Thyroid gland (tissue), 4 donors: ENCODE measurements at regions not wholly inside any gene's neighbourhood (a gene's known extent, or its start where the extent isn't known, plus 50 kb on each side); places are given as distances from the start of the nearest gene placed in this dataset.
"Not testable (repeated sequence)": the region's sequence is repeated elsewhere in the genome, so short reads cannot be mapped to it uniquely, and the experiment has no call there.

Experiments
- DNase-seq, 2 donors: peaks; one replicate each; pipeline ENCODE4 v3.0.0-alpha.2; 2019
- H3K27ac ChIP-seq, 3 donors: fragments of 200-600 bp; sonication (generic); 1 replicate in 2 of 3; 2 replicates in 1 of 3; pipeline ENCODE4 v1.5.1; 2016 to 2019; ENCODE audit warnings: mild to moderate bottlenecking in 1 of 3, moderate library complexity in 1 of 3
- H3K27me3 ChIP-seq: fragments of 200-600 bp; sonication (generic); one replicate; pipeline ENCODE4 v1.5.1; 2019
- H3K36me3 ChIP-seq, 2 donors: fragments of 200-600 bp; sonication (generic); one replicate each; pipeline ENCODE4 v1.5.1; 2016 to 2019
- H3K4me1 ChIP-seq, 2 donors: fragments of 200-600 bp; sonication (generic); one replicate each; pipeline ENCODE4 v1.5.1; 2017 to 2019
- H3K4me3 ChIP-seq, 3 donors: fragments of 200-600 bp; sonication (generic); replicated peaks in 1 of 3; 1 replicate in 2 of 3; 2 replicates in 1 of 3; pipeline ENCODE4 v1.5.1; 2016; ENCODE audit warnings: mild to moderate bottlenecking in 1 of 3
- H3K9me3 ChIP-seq: fragments of 200-600 bp; sonication (generic); one replicate; pipeline ENCODE4 v1.5.1; 2017
- CTCF ChIP-seq, 6 experiments: fragments of 200-600 bp in 3 of 6; fragments of 450-650 bp in 3 of 6; sonication (generic) in 3 of 6; IDR thresholded peaks; one replicate each; pipeline ENCODE4 v1.5.1; 2016 to 2019; ENCODE audit warnings: antibody characterized with exemption in 6 of 6, mild to moderate bottlenecking in 2 of 6, inconsistent platforms in 1 of 6, moderate library complexity in 1 of 6
- POLR2A ChIP-seq, 2 donors: fragments of 450-650 bp; IDR thresholded peaks; one replicate each; pipeline ENCODE4 v1.6.1; 2017; ENCODE audit warnings: antibody characterized with exemption in 2 of 2, mild to moderate bottlenecking in 2 of 2, moderate library complexity in 1 of 2
- WGBS, 2 donors: methylation state at CpG; one replicate each; pipeline ENCODE4 v1.1.5; 2017; 5-methylcytosine and 5-hydroxymethylcytosine counted together
- intact Hi-C: fragments of 100-400 bp; cut with DNase I; formaldehyde crosslinking; loops from one replicate; pipeline ENCODE4 v1.15.1; 2023

- H3K36me3 ChIP-seq: no peaks in the 10 kb centered on the region
- DNase-seq: no peak
- no peak overlapping the region for H3K4me3 ChIP-seq
- no peak for TF ChIP-seq CTCF (IDR thresholded peaks at IDR 0.05)
- no peak for TF ChIP-seq POLR2A (IDR thresholded peaks at IDR 0.05)
- H3K4me1 ChIP-seq: peaks cover 0 to 9% of the 10 kb centered on the region in 2 donors
- H3K27me3 ChIP-seq: no peaks in the 10 kb centered on the region
- intact Hi-C loops: no loop called here
- H3K27ac ChIP-seq: no peak overlapping the region
- 74 to 81% methylated on average over 7 to 8 of the region's 9 CpGs for WGBS, 2 donors
- no peaks in the 10 kb centered on the region for H3K9me3 ChIP-seq
These were observed 189.3 kb downstream of the ANKRD30B start for GRCh38 chr18:14937271-14937670.

DNA sequence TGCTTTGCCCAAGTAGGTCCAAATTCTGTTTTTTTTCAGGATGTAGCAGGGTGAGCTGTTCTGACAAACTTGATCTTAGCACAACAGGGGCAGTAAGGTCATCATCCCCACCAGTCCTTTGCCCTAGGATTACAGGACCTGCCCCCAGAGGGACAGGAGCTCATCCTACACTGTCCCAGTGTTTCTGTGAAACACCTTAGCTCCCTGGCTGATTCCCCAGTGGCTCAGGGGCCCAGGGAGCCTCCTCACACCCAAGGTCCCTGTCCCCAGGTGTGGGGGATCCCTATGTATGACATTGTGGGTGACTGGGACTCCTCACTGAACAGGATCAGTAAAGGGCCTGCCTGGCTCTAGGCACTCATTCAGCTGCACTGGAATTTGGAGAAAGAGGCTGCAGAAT lies 191.2 kb downstream of the ANKRD30B start:
- Histone ChIP-seq H3K4me1 (peaks cover 0 to 5% of the 10 kb centered on the region in 2 donors), H3K27me3 (no peaks in the 10 kb centered on the region), H3K9me3 (no peaks in the 10 kb centered on the region), H3K27ac (no peak overlapping the region), H3K36me3 (no peaks in the 10 kb centered on the region), H3K4me3 (no peak overlapping the region)
- no peak for DNase-seq
- intact Hi-C loops: no loop called here
- TF ChIP-seq POLR2A (IDR thresholded peaks at IDR 0.05) (no peak), CTCF (IDR thresholded peaks at IDR 0.05) (no peak)

DNA sequence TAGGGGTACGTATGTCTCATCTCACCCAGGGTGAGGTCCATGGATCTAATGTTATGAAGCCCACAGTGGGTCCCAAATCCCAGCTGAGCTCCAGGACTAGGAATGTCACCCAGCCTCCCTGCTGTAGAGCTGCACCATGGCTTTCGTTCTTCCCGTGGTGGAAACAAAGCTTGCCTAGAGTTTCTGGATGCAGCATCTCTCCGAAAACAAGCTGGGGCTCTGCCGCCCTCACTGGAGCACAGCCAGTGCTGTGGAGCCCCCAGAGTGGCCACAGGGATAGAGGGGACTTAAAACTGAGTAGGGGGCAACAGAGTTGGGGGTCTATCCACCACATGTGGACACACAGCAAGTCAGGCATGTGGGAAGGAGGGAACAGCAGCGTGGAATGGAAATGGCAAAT lies 192.1 kb downstream of the ANKRD30B start:
- H3K36me3 ChIP-seq, H3K27ac ChIP-seq, DNase-seq, H3K9me3 ChIP-seq, H3K4me1 ChIP-seq, H3K4me3 ChIP-seq, intact Hi-C loops, H3K27me3 ChIP-seq: not testable (repeated sequence)
- WGBS, 2 donors: 80 to 81% methylated on average over 6 of the region's 6 CpGs

DNA sequence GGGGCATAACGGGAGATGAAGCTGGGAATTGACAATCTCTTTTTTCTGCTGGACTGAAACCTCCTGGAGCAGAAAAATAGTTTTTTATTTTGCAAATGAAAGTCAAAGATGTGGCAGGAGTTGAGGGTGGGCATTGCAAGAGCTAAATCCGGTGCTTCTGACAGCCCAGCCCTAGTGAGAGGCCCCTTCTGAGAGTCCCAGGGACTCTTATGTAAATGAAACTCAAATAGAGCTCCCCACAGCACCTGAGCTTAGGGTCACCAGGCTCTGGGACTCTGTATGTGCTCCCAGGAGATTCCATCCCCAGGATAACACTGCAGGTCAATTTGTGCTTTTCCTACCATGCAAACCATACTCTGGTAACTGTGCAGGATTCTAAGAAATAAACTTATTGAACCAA lies 192.8 kb downstream of the ANKRD30B start:
- no peak overlapping the region for H3K4me3 ChIP-seq
- TF ChIP-seq POLR2A (IDR thresholded peaks at IDR 0.05) (no peak), CTCF (IDR thresholded peaks at IDR 0.05) (no peak)
- H3K36me3 ChIP-seq: no peaks in the 10 kb centered on the region
- H3K9me3 ChIP-seq: no peaks in the 10 kb centered on the region
- WGBS, 2 donors: 63% methylated on average over 2 of the region's 2 CpGs
- DNase-seq: no peak
- H3K27me3 ChIP-seq: no peaks in the 10 kb centered on the region
- no peaks in the 10 kb centered on the region for H3K4me1 ChIP-seq
- intact Hi-C loops: no loop called here
- no peak overlapping the region for H3K27ac ChIP-seq

DNA sequence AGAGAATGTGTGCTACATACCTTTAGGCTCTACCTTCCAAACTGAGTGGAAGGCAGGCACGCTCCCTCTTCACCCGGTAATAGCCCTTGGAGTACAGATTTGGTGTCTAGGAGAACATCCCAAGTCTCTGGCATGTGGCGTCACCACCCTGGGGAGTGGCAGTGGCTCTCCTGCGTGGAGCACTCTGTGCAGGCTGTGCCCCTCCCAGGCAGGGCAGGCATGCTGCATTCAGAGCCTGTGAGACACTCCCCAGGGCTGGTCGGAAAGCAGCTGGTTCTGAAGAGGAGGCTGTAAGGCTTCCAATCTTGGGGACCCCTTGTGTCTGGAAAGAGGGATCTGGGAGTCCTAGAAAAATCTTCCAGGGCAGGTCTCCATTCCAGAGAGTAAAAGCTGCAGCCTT lies 193.3 kb downstream of the ANKRD30B start:
- 71 to 78% methylated on average over 5 of the region's 5 CpGs for WGBS, 2 donors
- no peak for DNase-seq
- no peaks in the 10 kb centered on the region for H3K36me3 ChIP-seq
- H3K9me3 ChIP-seq: no peaks in the 10 kb centered on the region
- no peaks in the 10 kb centered on the region for H3K27me3 ChIP-seq
- no peaks in the 10 kb centered on the region for H3K4me1 ChIP-seq
- no peak overlapping the region for H3K4me3 ChIP-seq
- TF ChIP-seq POLR2A (IDR thresholded peaks at IDR 0.05): no peak
- no peak for TF ChIP-seq CTCF (IDR thresholded peaks at IDR 0.05)
- no peak overlapping the region for H3K27ac ChIP-seq
- intact Hi-C loops: no loop called here

GRCh38 chr18:14941792-14942191 lies 193.8 kb downstream of the ANKRD30B start:
- no peaks in the 10 kb centered on the region for H3K27me3 ChIP-seq
- no peaks in the 10 kb centered on the region for H3K4me1 ChIP-seq
- no peak overlapping the region for H3K27ac ChIP-seq
- 47 to 63% methylated on average over 3 of the region's 3 CpGs for WGBS, 2 donors
- no peak overlapping the region for H3K4me3 ChIP-seq
- no peaks in the 10 kb centered on the region for H3K36me3 ChIP-seq
- DNase-seq: no peak
- intact Hi-C loops: no loop called here
- H3K9me3 ChIP-seq: no peaks in the 10 kb centered on the region
- TF ChIP-seq CTCF (IDR thresholded peaks at IDR 0.05) (no peak), POLR2A (IDR thresholded peaks at IDR 0.05) (no peak)
